GM13976 (cell line): ENCODE measurements at regions not wholly inside any gene's neighbourhood (a gene's known extent, or its start where the extent isn't known, plus 50 kb on each side); places are given as distances from the start of the nearest gene placed in this dataset.

Source experiments
- DNase-seq: peaks from one replicate; pipeline ENCODE4 v3.0.0; 2012; ENCODE audit warnings: low spot score
- in situ Hi-C: fragments of 300-500 bp; cut with MboI; formaldehyde crosslinking; loops from one replicate; pipeline ENCODE4 v1.12.0; 2022; ENCODE audit warnings: low sequenced_read_pairs, mixed read lengths, inconsistent platforms; ENCODE audit not compliant: unreplicated experiment
- TF ChIP-seq, protein P1 (sequence below): IDR thresholded peaks from 2 replicates; pipeline ENCODE4 v1.5.1; 2012; ENCODE audit warnings: borderline replicate concordance, mild to moderate bottlenecking; ENCODE audit not compliant: insufficient read depth; ENCODE audit errors: extremely low read depth, missing control alignments, control extremely low read depth

- in situ Hi-C loops = no loop called here
- TF ChIP-seq, protein P1, sequence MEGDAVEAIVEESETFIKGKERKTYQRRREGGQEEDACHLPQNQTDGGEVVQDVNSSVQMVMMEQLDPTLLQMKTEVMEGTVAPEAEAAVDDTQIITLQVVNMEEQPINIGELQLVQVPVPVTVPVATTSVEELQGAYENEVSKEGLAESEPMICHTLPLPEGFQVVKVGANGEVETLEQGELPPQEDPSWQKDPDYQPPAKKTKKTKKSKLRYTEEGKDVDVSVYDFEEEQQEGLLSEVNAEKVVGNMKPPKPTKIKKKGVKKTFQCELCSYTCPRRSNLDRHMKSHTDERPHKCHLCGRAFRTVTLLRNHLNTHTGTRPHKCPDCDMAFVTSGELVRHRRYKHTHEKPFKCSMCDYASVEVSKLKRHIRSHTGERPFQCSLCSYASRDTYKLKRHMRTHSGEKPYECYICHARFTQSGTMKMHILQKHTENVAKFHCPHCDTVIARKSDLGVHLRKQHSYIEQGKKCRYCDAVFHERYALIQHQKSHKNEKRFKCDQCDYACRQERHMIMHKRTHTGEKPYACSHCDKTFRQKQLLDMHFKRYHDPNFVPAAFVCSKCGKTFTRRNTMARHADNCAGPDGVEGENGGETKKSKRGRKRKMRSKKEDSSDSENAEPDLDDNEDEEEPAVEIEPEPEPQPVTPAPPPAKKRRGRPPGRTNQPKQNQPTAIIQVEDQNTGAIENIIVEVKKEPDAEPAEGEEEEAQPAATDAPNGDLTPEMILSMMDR = no peak
- no peak for DNase-seq
Observed at GRCh38 chr4:41362621-41363383, 106.1 kb downstream of the UCHL1 start.

DNA sequence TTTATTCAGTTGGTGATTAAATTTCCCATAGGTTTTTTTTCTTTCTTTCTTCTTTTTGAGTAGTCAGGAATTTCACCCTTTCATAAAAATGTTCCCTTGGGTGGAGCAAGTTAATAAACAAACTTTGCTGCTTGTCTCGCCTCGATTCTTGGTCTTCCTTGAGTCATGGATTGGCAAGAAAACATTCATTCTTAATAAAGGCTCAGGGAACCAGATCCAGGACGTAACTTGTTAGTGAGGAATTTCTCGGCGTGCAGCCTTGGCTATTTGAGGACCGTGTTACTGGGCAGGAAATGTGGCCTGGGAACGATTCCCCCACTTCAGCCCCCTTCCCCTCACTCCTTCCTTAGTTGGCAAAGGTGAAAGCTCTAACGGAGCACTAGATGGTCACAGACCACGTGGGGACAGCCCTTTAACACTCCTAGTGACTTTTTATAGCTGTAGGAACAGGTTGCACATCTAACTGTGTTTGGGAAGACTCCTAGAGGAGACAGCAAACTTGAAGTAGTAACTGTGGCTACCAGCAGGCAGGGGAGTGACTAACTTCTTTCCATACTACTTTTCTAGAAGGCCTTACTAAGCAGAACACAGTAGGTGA lies 106.8 kb downstream of the UCHL1 start:
- no peak for DNase-seq
- TF ChIP-seq, protein P1 = no peak
- in situ Hi-C loops = no loop called here

- in situ Hi-C loops = no loop called here
- no peak for DNase-seq
- TF ChIP-seq, protein P1 = no peak
Observed at GRCh38 chr4:41364876-41365275, 108.1 kb downstream of the UCHL1 start.

DNA sequence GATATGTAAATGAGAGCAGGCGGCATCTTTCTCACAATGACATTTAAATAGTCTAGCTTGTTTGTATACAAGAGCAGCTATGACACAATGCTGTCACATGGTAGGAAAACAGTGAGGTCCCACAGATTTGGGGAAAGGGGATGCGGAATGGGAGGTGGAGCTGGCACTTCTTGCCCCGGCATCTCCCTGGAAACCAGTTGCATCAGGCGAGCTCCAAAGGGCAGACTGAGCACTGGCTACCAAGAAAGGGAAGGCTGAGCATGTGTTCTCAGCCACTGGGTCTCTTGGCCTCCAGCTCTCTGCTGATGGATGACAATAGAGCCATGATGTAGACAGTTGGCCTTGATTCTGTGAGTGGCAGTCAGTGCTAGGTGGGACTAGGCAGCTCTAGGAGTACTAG lies 109.0 kb downstream of the UCHL1 start:
- TF ChIP-seq, protein P1 = no peak
- DNase-seq = no peak
- in situ Hi-C loops = no loop called here

DNA sequence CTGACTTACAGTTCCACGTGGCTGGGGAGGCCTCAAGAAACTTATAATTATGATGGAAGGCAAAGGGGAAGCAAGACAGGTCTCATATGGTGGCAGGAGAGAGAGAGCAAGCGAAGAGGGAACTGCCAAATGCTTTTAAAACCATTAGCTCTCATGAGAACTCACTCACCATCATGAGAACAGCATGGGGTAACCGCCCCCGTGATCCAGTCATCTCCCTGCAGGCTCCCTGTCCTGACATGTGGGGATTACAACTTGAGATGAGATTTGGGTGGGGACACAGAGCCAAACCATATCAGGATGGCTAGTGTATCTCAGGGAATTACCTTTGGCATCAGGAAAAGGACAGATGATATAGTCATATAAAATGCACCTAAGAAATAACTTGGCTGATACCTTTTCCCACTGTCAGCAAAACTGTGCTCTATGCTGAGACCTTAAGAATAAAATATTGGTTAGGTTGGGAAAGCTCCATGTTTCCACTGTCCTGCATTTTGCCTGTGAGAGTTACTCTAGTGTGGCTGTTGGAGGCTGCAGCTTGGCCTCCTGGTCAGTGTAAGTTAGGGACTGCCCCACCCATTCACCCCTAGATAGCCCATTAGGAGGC lies 110.3 kb downstream of the UCHL1 start:
- TF ChIP-seq, protein P1 = no peak
- in situ Hi-C loops = no loop called here
- DNase-seq = no peak

DNA sequence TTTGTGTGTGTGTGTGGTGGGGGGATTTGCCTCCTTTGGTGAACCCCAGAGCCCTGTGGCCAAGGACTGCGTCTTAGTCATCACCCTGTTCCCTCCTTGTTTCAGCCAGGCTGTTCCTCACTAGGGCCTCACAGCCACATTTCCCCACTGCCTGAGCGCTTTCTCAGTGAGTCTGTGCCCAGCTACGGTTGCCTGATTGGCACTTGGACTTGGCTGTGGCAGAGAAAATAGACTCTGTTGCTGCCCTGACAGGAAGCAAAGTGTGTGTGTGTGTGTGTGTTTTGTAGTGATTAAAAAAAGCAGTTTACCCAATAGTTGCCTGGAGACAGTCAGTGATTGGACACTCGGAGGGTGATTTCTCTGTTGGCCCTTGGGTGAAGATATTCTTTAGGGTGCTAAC lies 113.0 kb downstream of the UCHL1 start:
- in situ Hi-C loops = no loop called here
- no peak for DNase-seq
- TF ChIP-seq, protein P1 = no peak
